GM10266 (cell line): ENCODE measurements at regions not wholly inside any gene's neighbourhood (a gene's known extent, or its start where the extent isn't known, plus 50 kb on each side); places are given as distances from the start of the nearest gene placed in this dataset.

ENCODE experiments used
- DNase-seq: peaks from one replicate; pipeline ENCODE4 v3.0.0; 2012; ENCODE audit errors: extremely low spot score
- CTCF ChIP-seq: IDR thresholded peaks from 2 replicates; pipeline ENCODE4 v1.5.1; 2012; ENCODE audit warnings: mild to moderate bottlenecking, low read depth; ENCODE audit not compliant: control insufficient read depth, insufficient read depth; ENCODE audit errors: missing control alignments

- no peak for TF ChIP-seq CTCF
- DNase-seq, result no peak
Observed at GRCh38 chr19:32254509-32254890, 90.9 kb upstream of the ZNF507 start.

- no peak for TF ChIP-seq CTCF
Observed at GRCh38 chr19:32255536-32256295, 89.7 kb upstream of the ZNF507 start.

GRCh38 chr19:32256341-32256975 lies 89.0 kb upstream of the ZNF507 start:
- DNase-seq, result no peak
- no peak for TF ChIP-seq CTCF

More at GRCh38 chr19:32255536-32256295, 89.7 kb upstream of the ZNF507 start:
- no peak for DNase-seq

- no peak for DNase-seq
- TF ChIP-seq CTCF, result no peak
Observed at GRCh38 chr19:32257326-32258073, 87.9 kb upstream of the ZNF507 start.

- no peak for TF ChIP-seq CTCF
- no peak for DNase-seq
Observed at GRCh38 chr19:32258167-32258566, 87.2 kb upstream of the ZNF507 start.

GRCh38 chr19:32264568-32264967 lies 80.8 kb upstream of the ZNF507 start:
- TF ChIP-seq CTCF, result no peak
- DNase-seq, result no peak
